Superior temporal gyrus (tissue), 1 donor: ENCODE measurements at regions not wholly inside any gene's neighbourhood (a gene's known extent, or its start where the extent isn't known, plus 50 kb on each side); places are given as distances from the start of the nearest gene placed in this dataset.
A peak's percentile ranks its signal among the peaks of the same experiment; 100 is the strongest.

Experiments
- DNase-seq: peaks from one replicate; pipeline ENCODE4 v3.0.0-alpha.2; 2016; ENCODE audit errors: extremely low spot score

GRCh38 chr3:74351213-74351612 lies 263.2 kb downstream of the CNTN3 start:
- DNase-seq: peak; percentile 79

- no peak for DNase-seq
Measured at GRCh38 chr3:74349015-74349414, 265.4 kb downstream of the CNTN3 start.

- no peak for DNase-seq
Measured at GRCh38 chr3:74347563-74348268, 266.7 kb downstream of the CNTN3 start.

- DNase-seq: no peak
Measured at GRCh38 chr3:74346896-74347295, 267.6 kb downstream of the CNTN3 start.

- no peak for DNase-seq
Measured at GRCh38 chr3:74345701-74346100, 268.8 kb downstream of the CNTN3 start.

GRCh38 chr3:74344865-74345440 lies 269.5 kb downstream of the CNTN3 start:
- no peak for DNase-seq

- no peak for DNase-seq
Measured at GRCh38 chr3:74343391-74343790, 271.1 kb downstream of the CNTN3 start.

- no peak for DNase-seq
Measured at GRCh38 chr3:74338998-74339397, 275.5 kb downstream of the CNTN3 start.

- no peak for DNase-seq
Measured at GRCh38 chr3:74332165-74332564, 282.3 kb downstream of the CNTN3 start.

- DNase-seq: no peak
Measured at GRCh38 chr3:74331711-74332110, 282.7 kb downstream of the CNTN3 start.

- no peak for DNase-seq
Measured at GRCh38 chr3:74329096-74329495, 285.4 kb downstream of the CNTN3 start.

- DNase-seq: no peak
Measured at GRCh38 chr3:74328435-74328834, 286.0 kb downstream of the CNTN3 start.

GRCh38 chr3:74315291-74315690 lies 299.2 kb downstream of the CNTN3 start:
- DNase-seq: no peak

- no peak for DNase-seq
Measured at GRCh38 chr3:74314696-74315095, 299.8 kb downstream of the CNTN3 start.

- DNase-seq: no peak
Measured at GRCh38 chr3:74309716-74310115, 304.7 kb downstream of the CNTN3 start.

- no peak for DNase-seq
Measured at GRCh38 chr3:74304424-74304823, 310.0 kb downstream of the CNTN3 start.

- no peak for DNase-seq
Measured at GRCh38 chr3:74303711-74304110, 310.7 kb downstream of the CNTN3 start.

- no peak for DNase-seq
Measured at GRCh38 chr3:74302969-74303368, 311.5 kb downstream of the CNTN3 start.

GRCh38 chr3:74302281-74302680 lies 312.2 kb downstream of the CNTN3 start:
- DNase-seq: no peak

GRCh38 chr3:74301056-74301455 lies 313.4 kb downstream of the CNTN3 start:
- no peak for DNase-seq

GRCh38 chr3:74295479-74295878 lies 319.0 kb downstream of the CNTN3 start:
- no peak for DNase-seq

- no peak for DNase-seq
Measured at GRCh38 chr3:74288761-74289160, 325.7 kb downstream of the CNTN3 start.

- no peak for DNase-seq
Measured at GRCh38 chr3:74287557-74287956, 326.9 kb downstream of the CNTN3 start.

GRCh38 chr3:74282202-74282601 lies 332.3 kb downstream of the CNTN3 start:
- DNase-seq: no peak
